Stomach (tissue), 4 donors: ENCODE measurements at regions not wholly inside any gene's neighbourhood (a gene's known extent, or its start where the extent isn't known, plus 50 kb on each side); places are given as distances from the start of the nearest gene placed in this dataset.

Experiments used
- CTCF ChIP-seq, 7 experiments: fragments of 450-650 bp in 4 of 7; fragments of 200-600 bp in 3 of 7; sonication (generic) in 3 of 7; IDR thresholded peaks; one replicate each; pipeline ENCODE4 v1.5.1; 2016 to 2019; ENCODE audit warnings: antibody characterized with exemption in 7 of 7, control low read depth in 2 of 7, mild to moderate bottlenecking in 1 of 7
- EP300 ChIP-seq: sonication (generic); formaldehyde crosslinking; IDR thresholded peaks from one replicate; pipeline ENCODE4 v1.6.1; 2017; ENCODE audit warnings: antibody characterized with exemption
- POLR2A ChIP-seq, 4 donors: fragments of 450-650 bp; IDR thresholded peaks; one replicate each; pipeline ENCODE4 v1.6.1; 2016; ENCODE audit warnings: antibody characterized with exemption in 4 of 4, control low read depth in 2 of 4, mild to moderate bottlenecking in 1 of 4, moderate library complexity in 1 of 4

GRCh38 chr4:132646186-132646585 lies 502.9 kb upstream of the PCDH10 start:
- TF ChIP-seq CTCF (IDR thresholded peaks at IDR 0.05) (no peak), POLR2A (IDR thresholded peaks at IDR 0.05) (no peak), EP300 (no peak)
